Ovary (tissue), 7 donors: ENCODE measurements at regions not wholly inside any gene's neighbourhood (a gene's known extent, or its start where the extent isn't known, plus 50 kb on each side); places are given as distances from the start of the nearest gene placed in this dataset.

ENCODE experiments used
- DNase-seq, 5 donors: peaks; one replicate each; pipeline ENCODE4 v3.0.0-alpha.2; 2019 to 2020
- H3K27ac ChIP-seq, 2 donors: fragments of 200-600 bp; one replicate each; pipeline versions ENCODE4 v1.5.1 to v1.8.0; 2019 to 2022
- H3K27me3 ChIP-seq: fragments of 200-600 bp; one replicate; pipeline ENCODE4 v1.8.0; 2022
- H3K36me3 ChIP-seq: fragments of 200-600 bp; sonication (generic); one replicate; pipeline ENCODE4 v1.5.1; 2019
- H3K4me1 ChIP-seq: one replicate; pipeline ENCODE4 v1.8.1; 2013; ENCODE audit warnings: mild to moderate bottlenecking, moderate library complexity; ENCODE audit not compliant: insufficient read depth
- H3K4me3 ChIP-seq: fragments of 200-600 bp; sonication (generic); one replicate; pipeline ENCODE4 v1.5.1; 2017
- H3K9me3 ChIP-seq, 2 donors: fragments of 200-600 bp in 1 of 2; sonication (generic) in 1 of 2; one replicate each; pipeline versions ENCODE4 v1.5.1 to v1.8.1; 2013 to 2019; ENCODE audit warnings: mild to moderate bottlenecking in 1 of 2, moderate library complexity in 1 of 2
- EP300 ChIP-seq: sonication (generic); formaldehyde crosslinking; IDR thresholded peaks from one replicate; pipeline ENCODE4 v1.6.1; 2017; ENCODE audit warnings: antibody characterized with exemption
- POLR2A ChIP-seq: fragments of 450-650 bp; IDR thresholded peaks from one replicate; pipeline ENCODE4 v1.6.1; 2017; ENCODE audit warnings: antibody characterized with exemption, mild to moderate bottlenecking, moderate library complexity
- WGBS, 3 donors: extraction: QIAGEN DNeasy Blood & Tissue Kit in 1 of 3; methylation state at CpG; one replicate each; pipeline versions ENCODE4 v1.1.5 to v1.1.7; 2013 to 2017; 5-methylcytosine and 5-hydroxymethylcytosine counted together
- intact Hi-C, 4 donors: fragments of 100-400 bp; cut with DNase I; formaldehyde crosslinking; loops; one replicate each; pipeline versions ENCODE4 v1.11.0 to v1.15.1; 2022 to 2023
- TF ChIP-seq, protein P1 (sequence below), 3 donors: fragments of 450-650 bp in 2 of 3; fragments of 200-600 bp in 1 of 3; IDR thresholded peaks; one replicate each; pipeline versions ENCODE4 v1.5.1 to v1.8.0; 2016 to 2022; ENCODE audit warnings: antibody characterized with exemption in 3 of 3, mild to moderate bottlenecking in 1 of 3
- donor health status: DM: no; HTN: no; CAD: no; lungs with moderate emphysema.
- donor health status: DM: no; HTN: no; CAD: no.
- donor health status: Bipolar disorder and iron deficiency.
- donor health status: DM: no; HTN: no; CAD: no.
- donor health status: DM: yes; HTN: yes; CAD: no.

DNA sequence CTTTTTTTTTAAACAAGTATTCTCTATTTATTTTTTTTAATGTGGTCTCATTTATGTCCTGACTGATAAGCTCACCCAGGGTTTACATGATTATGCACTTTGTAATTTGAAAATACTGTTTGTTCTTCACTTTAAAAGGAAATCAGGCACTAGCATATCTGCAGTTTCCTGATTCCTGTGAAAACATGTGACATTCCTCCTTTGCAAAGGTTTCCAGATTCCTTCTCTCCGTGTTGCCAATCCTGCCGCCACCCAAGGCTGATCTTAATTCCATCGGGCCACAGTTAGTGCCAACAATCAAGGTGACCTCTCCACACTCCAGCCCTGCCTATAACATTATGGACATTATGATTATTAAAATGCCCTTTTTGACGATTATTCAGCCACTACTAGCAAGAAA is 225.4 kb downstream of the PCDH7 start:
- 10 to 22% (median 14%) methylated on average over 4 of the region's 4 CpGs for WGBS, 3 donors
- Histone ChIP-seq H3K36me3 (no peaks in the 10 kb centered on the region), H3K9me3 (no peaks in the 10 kb centered on the region), H3K4me1 (no peaks in the 10 kb centered on the region), H3K27ac (no peak overlapping the region), H3K4me3 (no peak overlapping the region), H3K27me3 (peaks cover 4% of the 10 kb centered on the region)
- intact Hi-C loops = no loop called here
- no peak for DNase-seq
- TF ChIP-seq EP300 = no peak
- TF ChIP-seq, protein P1, sequence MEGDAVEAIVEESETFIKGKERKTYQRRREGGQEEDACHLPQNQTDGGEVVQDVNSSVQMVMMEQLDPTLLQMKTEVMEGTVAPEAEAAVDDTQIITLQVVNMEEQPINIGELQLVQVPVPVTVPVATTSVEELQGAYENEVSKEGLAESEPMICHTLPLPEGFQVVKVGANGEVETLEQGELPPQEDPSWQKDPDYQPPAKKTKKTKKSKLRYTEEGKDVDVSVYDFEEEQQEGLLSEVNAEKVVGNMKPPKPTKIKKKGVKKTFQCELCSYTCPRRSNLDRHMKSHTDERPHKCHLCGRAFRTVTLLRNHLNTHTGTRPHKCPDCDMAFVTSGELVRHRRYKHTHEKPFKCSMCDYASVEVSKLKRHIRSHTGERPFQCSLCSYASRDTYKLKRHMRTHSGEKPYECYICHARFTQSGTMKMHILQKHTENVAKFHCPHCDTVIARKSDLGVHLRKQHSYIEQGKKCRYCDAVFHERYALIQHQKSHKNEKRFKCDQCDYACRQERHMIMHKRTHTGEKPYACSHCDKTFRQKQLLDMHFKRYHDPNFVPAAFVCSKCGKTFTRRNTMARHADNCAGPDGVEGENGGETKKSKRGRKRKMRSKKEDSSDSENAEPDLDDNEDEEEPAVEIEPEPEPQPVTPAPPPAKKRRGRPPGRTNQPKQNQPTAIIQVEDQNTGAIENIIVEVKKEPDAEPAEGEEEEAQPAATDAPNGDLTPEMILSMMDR (IDR thresholded peaks at IDR 0.05) = no peak
- no peak for TF ChIP-seq POLR2A

DNA sequence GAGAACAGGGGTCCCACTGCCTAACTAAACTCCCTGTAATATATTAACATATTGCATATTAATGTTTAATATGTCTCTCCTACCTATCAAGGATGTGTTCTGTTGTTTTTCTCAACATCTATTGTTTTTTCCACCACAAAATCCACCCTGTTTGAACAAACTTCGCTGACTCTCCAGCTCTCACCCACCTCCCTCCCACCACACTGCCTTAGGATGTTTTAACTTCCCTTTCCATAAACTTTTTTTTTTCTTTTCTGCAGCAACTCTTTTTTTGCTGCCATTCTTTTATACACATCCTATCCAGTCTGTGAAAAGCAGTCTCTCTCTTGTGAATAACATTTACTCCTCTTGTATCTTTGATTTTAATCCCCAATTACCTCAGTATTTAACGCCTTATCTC is 226.1 kb downstream of the PCDH7 start:
- Histone ChIP-seq H3K36me3 (no peaks in the 10 kb centered on the region), H3K4me1 (no peaks in the 10 kb centered on the region), H3K27me3 (peaks cover 4% of the 10 kb centered on the region), H3K4me3 (no peak overlapping the region), H3K9me3 (no peaks in the 10 kb centered on the region), H3K27ac (no peak overlapping the region)
- TF ChIP-seq POLR2A (no peak), EP300 (no peak)
- TF ChIP-seq, protein P1 (IDR thresholded peaks at IDR 0.05) = no peak
- intact Hi-C loops = no loop called here
- no peak for DNase-seq
- WGBS, 3 donors = 68 to 88% (median 83%) methylated on average over 2 of the region's 2 CpGs

DNA sequence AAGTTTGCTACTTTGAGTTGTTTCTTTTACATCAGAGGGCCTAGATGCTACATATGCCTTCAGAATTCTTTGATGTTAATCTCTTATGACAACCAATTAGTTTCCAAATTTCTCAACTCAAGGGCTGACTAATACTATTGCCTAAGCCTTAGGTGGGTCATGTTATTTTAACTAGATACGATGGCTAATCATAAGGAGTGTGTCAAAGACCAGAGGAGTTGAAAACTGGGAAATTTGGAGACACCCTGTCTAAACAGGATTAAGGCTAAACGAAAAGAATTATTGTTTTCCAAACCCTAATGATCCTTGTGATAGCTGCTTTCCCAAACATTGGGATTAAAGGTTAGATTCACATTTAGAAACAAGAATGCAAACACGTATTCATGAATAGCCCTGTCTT is 228.5 kb downstream of the PCDH7 start:
- TF ChIP-seq, protein P1 (IDR thresholded peaks at IDR 0.05) = no peak
- no peak for TF ChIP-seq POLR2A
- no peak for TF ChIP-seq EP300
- intact Hi-C loops = no loop called here
- WGBS, 3 donors = 67 to 84% (median 72%) methylated on average over 3 of the region's 3 CpGs
- Histone ChIP-seq H3K27me3 (peaks cover 4% of the 10 kb centered on the region), H3K4me1 (no peaks in the 10 kb centered on the region), H3K27ac (no peak overlapping the region), H3K9me3 (no peaks in the 10 kb centered on the region), H3K4me3 (no peak overlapping the region), H3K36me3 (no peaks in the 10 kb centered on the region)
- no peak for DNase-seq

DNA sequence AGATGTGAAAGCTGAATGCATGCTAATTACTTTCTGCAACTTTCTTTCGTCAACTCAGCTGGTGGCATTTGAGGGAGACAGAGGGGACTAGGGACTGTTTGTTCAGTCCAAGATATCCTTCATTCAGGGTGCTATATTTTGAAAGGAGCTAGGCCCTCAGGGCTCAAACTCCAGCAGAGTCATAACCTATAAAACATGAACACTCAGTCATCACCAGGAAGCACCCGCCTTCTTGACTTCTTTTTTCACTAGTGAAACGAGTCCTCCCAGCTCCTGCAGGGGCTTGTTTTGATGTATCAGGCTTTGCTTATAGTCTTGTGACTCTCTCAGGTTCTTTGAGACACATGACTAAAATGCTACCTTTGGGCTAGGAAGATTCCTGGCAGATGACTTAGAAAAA is 230.6 kb downstream of the PCDH7 start:
- no peaks in the 10 kb centered on the region for H3K4me1 ChIP-seq
- no peaks in the 10 kb centered on the region for H3K36me3 ChIP-seq
- 82 to 90% (median 85%) methylated on average over 3 of the region's 3 CpGs for WGBS, 3 donors
- H3K27ac ChIP-seq = no peak overlapping the region
- TF ChIP-seq EP300 (no peak), POLR2A (no peak)
- TF ChIP-seq, protein P1 (IDR thresholded peaks at IDR 0.05) = no peak
- intact Hi-C loops = no loop called here
- peaks cover 4% of the 10 kb centered on the region for H3K27me3 ChIP-seq
- no peaks in the 10 kb centered on the region for H3K9me3 ChIP-seq
- no peak for DNase-seq
- H3K4me3 ChIP-seq = no peak overlapping the region
